ENCODE measurements at regions not wholly inside any gene's neighbourhood (a gene's known extent, or its start where the extent isn't known, plus 50 kb on each side); places are given as distances from the start of the nearest gene placed in this dataset.
"Not testable (repeated sequence)": the region's sequence is repeated elsewhere in the genome, so short reads cannot be mapped to it uniquely, and the experiment has no call there.

DNA sequence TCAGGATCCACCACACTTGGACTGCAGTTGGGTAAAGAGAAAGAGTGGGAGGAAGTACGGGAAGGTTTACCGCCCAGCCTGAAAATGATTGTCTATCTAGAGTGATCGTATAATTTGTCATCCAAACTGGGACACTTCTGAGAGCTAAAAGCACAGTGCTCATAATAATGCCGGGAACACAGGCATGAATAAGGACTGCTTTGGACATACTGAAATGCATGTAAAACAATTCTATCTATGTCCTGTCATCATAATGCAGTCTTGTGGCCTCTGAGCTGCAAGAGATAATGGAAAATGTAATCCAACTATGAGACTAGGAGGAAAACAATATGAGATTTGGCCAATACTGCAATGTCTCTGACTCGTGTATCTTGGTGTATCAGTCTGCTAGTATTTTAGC is 435.5 kb downstream of the SOX11 start:
- DNase-seq = no peak
- no peaks in the 10 kb centered on the region for H3K27me3 ChIP-seq (ENCODE audit: control insufficient read depth, insufficient read depth, low read length)

DNA sequence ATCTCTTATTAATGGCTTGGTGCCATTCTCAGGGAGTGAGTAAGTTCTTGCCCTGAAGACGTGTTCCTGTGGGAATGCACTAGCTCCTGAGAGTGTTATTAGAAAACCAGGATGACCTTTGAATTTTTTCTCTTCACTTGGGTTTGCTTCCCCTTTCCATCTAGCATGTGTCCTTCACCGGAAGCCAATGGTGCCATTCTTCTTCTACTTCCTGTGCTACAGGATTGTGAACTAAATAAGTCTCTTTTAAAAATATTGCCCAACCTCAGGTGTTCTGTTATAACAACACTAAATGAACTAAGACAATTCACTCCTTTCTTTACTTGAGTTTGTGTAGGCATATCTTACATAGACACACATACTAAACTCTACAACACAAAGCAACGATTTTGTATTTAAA is 447.0 kb downstream of the SOX11 start:
- Histone ChIP-seq H3K4me3 (ENCODE audit: insufficient read depth, low read depth, low read length) (no peak overlapping the region), H3K36me3 (replicated peaks; ENCODE audit: control insufficient read depth, insufficient read depth, low read length) (no peaks in the 10 kb centered on the region), H3K27me3 (ENCODE audit: control insufficient read depth, insufficient read depth, low read length) (no peaks in the 10 kb centered on the region)
- DNase-seq = no peak

More for the DNA sequence above, 435.5 kb downstream of the SOX11 start:
- no peak overlapping the region for H3K4me3 ChIP-seq (ENCODE audit: insufficient read depth, low read depth, low read length)
- no peaks in the 10 kb centered on the region for H3K36me3 ChIP-seq (replicated peaks; ENCODE audit: control insufficient read depth, insufficient read depth, low read length)

DNA sequence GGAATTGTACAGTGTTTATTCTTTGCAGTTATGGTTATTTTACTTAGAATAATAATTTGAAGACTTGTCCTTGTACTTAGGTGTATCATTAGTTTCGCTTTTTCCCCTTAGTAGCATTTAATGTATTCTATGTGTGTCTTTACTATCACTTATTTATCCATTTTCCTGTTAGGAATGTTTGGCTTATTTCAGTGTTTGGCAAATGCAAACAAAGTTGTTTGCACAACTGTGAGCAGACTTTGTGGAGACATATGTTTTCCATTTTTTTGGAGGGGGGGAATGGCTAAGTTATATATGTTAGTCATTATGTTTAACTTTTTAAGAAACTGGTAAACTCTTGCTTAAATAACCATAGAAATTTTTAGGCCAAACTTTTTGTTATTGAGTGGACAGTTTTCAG is 447.7 kb downstream of the SOX11 start:
- H3K27me3 ChIP-seq (ENCODE audit: control insufficient read depth, insufficient read depth, low read length) = no peaks in the 10 kb centered on the region
- H3K4me3 ChIP-seq (ENCODE audit: insufficient read depth, low read depth, low read length) = no peak overlapping the region
- DNase-seq = no peak
- H3K36me3 ChIP-seq (replicated peaks; ENCODE audit: control insufficient read depth, insufficient read depth, low read length) = no peaks in the 10 kb centered on the region

DNA sequence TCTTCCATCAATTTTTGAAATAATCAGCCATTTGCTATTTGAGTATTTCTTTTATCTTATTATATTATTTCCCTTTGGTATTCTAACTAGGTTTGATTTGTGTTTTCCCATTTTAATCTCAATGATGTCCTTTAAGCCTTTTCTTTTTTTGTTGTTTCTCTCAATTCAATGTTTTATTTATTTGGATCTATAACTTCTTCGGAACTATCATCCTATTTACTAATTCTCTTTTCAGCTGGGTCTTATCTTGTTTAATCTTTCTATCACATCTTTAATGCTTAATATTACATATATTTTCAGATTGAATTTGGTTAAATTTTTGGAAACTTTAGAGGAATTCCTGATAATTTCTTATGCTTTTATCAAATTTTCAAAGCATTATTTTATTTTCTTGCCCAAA is 448.3 kb downstream of the SOX11 start:
- Histone ChIP-seq H3K27me3 (ENCODE audit: control insufficient read depth, insufficient read depth, low read length) (no peaks in the 10 kb centered on the region), H3K36me3 (replicated peaks; ENCODE audit: control insufficient read depth, insufficient read depth, low read length) (no peaks in the 10 kb centered on the region), H3K4me3 (ENCODE audit: insufficient read depth, low read depth, low read length) (no peak overlapping the region)
- DNase-seq = no peak

DNA sequence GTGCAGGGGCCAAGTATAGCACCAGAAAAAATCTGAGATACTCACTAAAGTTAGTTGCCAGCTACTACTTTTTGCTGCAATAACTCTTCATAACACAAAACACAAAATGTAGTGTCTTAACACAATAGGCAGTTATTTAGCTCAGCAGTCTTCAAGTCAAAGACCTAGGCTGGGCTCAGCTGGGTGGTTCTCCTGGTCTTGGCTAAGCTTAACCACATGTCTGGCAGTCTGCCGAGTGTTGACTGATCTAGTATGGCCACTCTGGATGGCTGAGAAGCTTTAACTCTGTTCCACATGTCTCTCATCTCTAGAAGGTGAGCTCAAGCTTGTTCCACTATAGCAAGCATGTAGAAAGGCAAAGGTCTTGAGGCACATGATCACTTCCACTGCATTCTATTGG is 451.6 kb downstream of the SOX11 start:
- no peak for DNase-seq

DNA sequence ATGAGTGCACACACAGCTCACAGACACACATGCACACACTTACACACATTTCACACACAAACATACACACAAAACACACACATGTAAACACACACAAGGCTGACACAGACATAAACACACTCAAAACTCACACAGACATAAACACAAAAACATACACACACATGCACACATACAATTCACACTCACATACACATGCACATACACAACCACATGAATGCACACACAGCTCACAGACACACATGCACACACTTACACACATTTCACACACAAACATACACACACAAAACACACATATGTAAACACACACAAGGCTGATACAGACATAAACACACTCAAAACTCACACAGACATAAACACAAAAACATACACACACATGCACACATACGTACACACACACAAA is 455.0 kb downstream of the SOX11 start:
- H3K4me3 ChIP-seq (ENCODE audit: insufficient read depth, low read depth, low read length); H3K36me3 ChIP-seq (replicated peaks; ENCODE audit: control insufficient read depth, insufficient read depth, low read length); H3K27me3 ChIP-seq (ENCODE audit: control insufficient read depth, insufficient read depth, low read length); DNase-seq: not testable (repeated sequence)

More for the DNA sequence above, 451.6 kb downstream of the SOX11 start:
- H3K4me3 ChIP-seq (ENCODE audit: insufficient read depth, low read depth, low read length) = no peak overlapping the region
- no peaks in the 10 kb centered on the region for H3K27me3 ChIP-seq (ENCODE audit: control insufficient read depth, insufficient read depth, low read length)
- H3K36me3 ChIP-seq (replicated peaks; ENCODE audit: control insufficient read depth, insufficient read depth, low read length) = no peaks in the 10 kb centered on the region

DNA sequence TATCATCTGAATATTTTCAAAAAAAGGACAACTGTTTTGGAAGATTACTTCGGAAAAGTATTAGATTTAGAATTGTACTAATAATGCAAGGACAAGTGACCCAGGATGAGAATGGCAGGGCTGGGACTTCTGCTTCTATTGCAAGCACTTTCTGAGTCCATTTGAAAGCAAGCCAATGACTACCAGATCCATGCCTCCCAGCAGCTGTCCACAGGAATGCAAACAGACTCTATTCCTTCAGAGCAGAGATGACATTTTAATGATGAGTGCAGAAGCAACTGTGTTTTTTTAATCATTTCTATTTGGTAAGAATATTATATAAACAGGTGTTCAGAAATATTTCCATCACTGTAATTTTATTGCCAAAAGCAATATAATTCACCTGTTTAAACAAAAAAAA is 456.7 kb downstream of the SOX11 start:
- Histone ChIP-seq H3K36me3 (replicated peaks; ENCODE audit: control insufficient read depth, insufficient read depth, low read length) (no peaks in the 10 kb centered on the region), H3K27me3 (ENCODE audit: control insufficient read depth, insufficient read depth, low read length) (no peaks in the 10 kb centered on the region), H3K4me3 (ENCODE audit: insufficient read depth, low read depth, low read length) (no peak overlapping the region)
- DNase-seq = no peak

DNA sequence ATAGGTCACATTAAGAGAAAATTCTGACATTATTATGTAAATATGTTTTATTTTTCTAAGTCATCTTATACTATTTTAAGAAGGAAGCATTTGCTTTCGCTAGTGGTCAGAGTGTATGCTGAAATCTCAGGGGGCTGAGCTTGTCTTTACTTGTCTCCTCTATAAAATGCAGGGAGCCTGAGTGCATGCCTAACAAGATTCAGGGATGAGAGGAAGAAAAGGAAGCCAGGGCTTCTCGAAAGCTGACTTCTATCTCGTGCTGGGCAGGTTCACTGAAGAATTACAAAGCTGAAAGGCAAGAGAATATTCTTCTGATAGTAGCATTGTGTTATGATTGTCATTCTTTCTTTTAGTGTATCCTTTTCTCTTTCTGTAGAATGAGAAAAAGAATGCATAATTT is 467.4 kb downstream of the SOX11 start:
- Histone ChIP-seq H3K36me3 (replicated peaks; ENCODE audit: control insufficient read depth, insufficient read depth, low read length) (no peaks in the 10 kb centered on the region), H3K27me3 (ENCODE audit: control insufficient read depth, insufficient read depth, low read length) (no peaks in the 10 kb centered on the region), H3K4me3 (ENCODE audit: insufficient read depth, low read depth, low read length) (no peak overlapping the region)
- DNase-seq = no peak

DNA sequence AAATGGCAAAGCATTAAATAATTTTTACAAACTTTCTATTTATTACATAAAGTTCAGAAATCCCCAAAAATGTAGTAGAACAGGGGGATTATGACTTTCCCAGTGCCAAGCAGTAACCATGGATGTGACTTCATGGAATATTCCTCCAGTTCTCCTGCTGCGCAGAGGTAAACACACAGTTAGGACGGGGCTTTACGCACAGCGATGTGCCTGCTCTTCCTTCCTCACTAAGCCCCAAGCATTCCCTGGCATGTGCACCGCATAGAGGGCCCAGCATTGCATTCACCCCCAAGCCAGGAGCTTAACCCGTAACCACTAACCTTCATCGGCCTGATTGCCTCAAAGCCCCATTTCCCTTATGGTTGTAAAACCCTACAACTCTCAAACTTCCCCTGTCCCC is 471.7 kb downstream of the SOX11 start:
- H3K36me3 ChIP-seq (replicated peaks; ENCODE audit: control insufficient read depth, insufficient read depth, low read length) = no peaks in the 10 kb centered on the region
- no peaks in the 10 kb centered on the region for H3K27me3 ChIP-seq (ENCODE audit: control insufficient read depth, insufficient read depth, low read length)
- no peak for DNase-seq
- no peak overlapping the region for H3K4me3 ChIP-seq (ENCODE audit: insufficient read depth, low read depth, low read length)

DNA sequence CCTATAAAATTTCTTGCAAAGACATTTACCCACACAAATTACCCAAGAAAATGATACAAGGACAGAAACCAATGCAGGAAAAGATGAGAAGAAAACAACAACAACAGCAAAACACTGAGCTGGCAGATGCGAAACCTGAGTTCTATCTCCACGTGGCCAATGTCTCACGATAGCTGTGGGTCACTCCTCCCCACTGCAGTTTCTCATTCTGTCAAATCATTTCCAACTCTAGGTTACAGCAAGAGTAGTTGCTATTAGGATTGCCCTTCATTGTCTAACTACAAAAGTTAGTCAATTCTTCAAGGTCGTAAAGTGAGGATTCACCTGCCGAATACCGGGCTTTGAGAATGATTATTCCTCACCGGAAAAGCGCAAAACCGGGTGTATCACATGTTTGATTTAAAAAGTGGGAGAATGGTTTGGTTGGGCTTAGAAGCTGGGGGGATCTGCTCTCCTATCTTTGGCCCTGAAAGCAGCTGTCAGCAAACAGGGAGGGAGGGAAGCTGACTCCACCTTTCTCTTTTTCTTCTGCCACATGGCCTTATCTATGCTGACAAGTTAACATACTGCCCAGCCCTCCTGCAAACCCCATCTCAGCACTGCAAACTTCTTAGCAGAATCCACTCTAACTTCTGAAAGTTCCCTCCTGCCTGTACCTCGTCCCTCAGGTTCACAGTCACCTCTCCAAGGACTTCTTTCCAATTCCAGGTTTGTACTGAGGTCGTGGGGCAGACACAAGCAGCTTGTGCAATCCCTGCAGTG is 473.0 kb downstream of the SOX11 start:
- Histone ChIP-seq H3K36me3 (replicated peaks; ENCODE audit: control insufficient read depth, insufficient read depth, low read length) (no peaks in the 10 kb centered on the region), H3K4me3 (ENCODE audit: insufficient read depth, low read depth, low read length) (no peak overlapping the region), H3K27me3 (ENCODE audit: control insufficient read depth, insufficient read depth, low read length) (no peaks in the 10 kb centered on the region)
- no peak for DNase-seq

DNA sequence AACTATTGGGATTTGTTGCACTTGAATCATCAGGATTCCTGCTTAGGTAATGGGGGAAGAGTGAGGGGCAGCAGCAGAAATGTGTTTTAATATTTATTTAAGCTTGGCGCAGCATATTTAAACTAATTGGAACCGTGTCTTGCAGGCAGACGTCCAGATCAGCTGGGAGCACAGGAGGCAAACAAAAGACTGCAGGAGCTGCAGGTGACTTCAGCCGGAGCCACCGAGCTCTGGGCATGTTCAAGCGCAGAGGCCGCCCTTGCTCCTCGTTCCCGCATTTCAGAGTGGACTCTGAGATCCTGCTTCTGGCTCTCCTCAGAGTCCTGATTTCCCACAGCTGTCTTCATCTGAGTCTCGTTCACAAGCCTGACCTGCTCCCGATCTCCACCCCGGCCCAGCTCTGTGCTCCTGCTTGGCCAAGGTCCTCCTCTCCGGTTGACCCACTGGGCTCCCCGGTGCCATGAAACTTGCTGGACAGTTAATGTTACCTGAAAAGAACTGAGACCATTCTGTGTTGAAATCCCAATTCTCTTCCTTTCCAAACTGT is 475.5 kb downstream of the SOX11 start:
- H3K27me3 ChIP-seq (ENCODE audit: control insufficient read depth, insufficient read depth, low read length) = no peaks in the 10 kb centered on the region
- no peak overlapping the region for H3K4me3 ChIP-seq (ENCODE audit: insufficient read depth, low read depth, low read length)
- DNase-seq = no peak
- no peaks in the 10 kb centered on the region for H3K36me3 ChIP-seq (replicated peaks; ENCODE audit: control insufficient read depth, insufficient read depth, low read length)

DNA sequence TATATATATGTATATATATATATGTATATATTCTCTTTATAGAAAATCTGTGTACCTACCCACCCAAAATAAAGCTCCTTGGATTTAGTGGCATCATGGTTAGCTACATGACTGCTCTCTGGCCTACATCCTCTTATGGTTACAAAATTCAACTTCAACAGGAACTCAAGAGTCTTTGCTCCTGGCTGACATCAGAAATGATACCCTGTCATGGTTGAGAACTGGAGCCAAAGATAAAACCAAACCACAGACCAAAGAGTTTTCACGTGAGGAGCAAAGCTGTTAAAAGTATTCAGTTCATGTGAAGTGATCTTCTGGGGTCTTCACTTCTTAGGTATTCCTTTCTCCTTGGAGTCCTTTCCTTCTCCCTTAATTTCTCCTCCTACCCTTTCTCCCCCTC is 476.3 kb downstream of the SOX11 start:
- no peak overlapping the region for H3K4me3 ChIP-seq (ENCODE audit: insufficient read depth, low read depth, low read length)
- no peak for DNase-seq
- no peaks in the 10 kb centered on the region for H3K36me3 ChIP-seq (replicated peaks; ENCODE audit: control insufficient read depth, insufficient read depth, low read length)
- H3K27me3 ChIP-seq (ENCODE audit: control insufficient read depth, insufficient read depth, low read length) = no peaks in the 10 kb centered on the region

DNA sequence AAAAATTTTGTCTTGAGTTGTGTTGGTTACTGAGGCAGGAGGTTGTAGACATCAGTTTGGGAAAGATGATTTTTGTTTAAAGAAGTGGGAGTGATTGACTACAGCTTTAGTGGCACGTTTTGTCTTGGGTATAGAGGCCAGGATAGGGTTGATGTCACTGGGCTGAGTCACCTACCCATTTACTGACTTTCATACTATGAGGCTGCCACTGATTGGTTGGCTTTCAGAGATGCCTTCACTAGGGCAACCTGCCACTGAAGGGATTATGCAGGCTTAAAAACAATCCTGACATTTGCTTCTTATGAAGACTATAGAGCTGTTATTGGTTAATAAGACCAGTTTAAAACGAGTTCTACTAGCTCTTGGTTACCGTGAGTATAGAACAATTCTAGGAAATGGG is 479.1 kb downstream of the SOX11 start:
- Histone ChIP-seq H3K36me3 (replicated peaks; ENCODE audit: control insufficient read depth, insufficient read depth, low read length) (no peaks in the 10 kb centered on the region), H3K4me3 (ENCODE audit: insufficient read depth, low read depth, low read length) (no peak overlapping the region), H3K27me3 (ENCODE audit: control insufficient read depth, insufficient read depth, low read length) (no peaks in the 10 kb centered on the region)
- DNase-seq = no peak

DNA sequence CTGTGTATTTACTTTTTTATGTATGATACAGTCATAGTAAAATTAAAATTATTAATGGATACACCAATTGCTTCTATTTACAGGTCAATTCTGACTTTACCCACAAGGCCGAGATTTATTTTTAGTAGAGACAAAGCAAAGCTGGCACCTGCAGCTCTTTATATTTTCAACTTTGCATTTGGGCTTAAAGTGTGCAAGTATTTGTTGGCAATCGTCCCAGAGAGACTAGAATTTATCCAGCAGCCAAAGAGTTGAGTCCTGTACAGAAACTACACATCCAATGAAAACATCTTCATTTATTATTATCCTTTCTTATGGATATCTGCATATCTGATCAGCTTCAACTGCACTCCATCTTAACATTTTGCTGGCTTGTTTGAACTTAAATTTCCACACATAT is 485.6 kb downstream of the SOX11 start:
- Histone ChIP-seq H3K27me3 (ENCODE audit: control insufficient read depth, insufficient read depth, low read length) (no peaks in the 10 kb centered on the region), H3K4me3 (ENCODE audit: insufficient read depth, low read depth, low read length) (no peak overlapping the region), H3K36me3 (replicated peaks; ENCODE audit: control insufficient read depth, insufficient read depth, low read length) (no peaks in the 10 kb centered on the region)
- no peak for DNase-seq

DNA sequence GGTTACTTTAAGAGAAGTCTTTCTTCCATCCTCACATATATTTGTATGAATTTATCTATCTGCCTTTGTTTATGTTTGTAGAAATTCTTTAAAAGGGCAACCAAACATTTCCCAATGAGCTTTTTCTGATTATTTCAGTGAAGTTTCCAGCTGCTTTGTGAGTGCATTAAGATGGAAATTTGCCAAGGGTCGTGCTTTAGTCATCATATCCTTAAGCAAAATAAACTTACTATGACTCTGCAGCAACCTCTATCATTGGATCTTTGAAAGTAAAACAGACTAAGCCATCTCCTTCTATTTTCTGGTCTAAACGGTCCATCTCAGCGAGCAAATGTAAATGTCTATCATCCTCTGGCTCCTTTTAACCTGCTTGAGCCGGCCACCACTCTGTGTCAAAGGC is 489.3 kb downstream of the SOX11 start:
- Histone ChIP-seq H3K4me3 (ENCODE audit: insufficient read depth, low read depth, low read length) (no peak overlapping the region), H3K27me3 (ENCODE audit: control insufficient read depth, insufficient read depth, low read length) (no peaks in the 10 kb centered on the region), H3K36me3 (replicated peaks; ENCODE audit: control insufficient read depth, insufficient read depth, low read length) (no peaks in the 10 kb centered on the region)
- no peak for DNase-seq

DNA sequence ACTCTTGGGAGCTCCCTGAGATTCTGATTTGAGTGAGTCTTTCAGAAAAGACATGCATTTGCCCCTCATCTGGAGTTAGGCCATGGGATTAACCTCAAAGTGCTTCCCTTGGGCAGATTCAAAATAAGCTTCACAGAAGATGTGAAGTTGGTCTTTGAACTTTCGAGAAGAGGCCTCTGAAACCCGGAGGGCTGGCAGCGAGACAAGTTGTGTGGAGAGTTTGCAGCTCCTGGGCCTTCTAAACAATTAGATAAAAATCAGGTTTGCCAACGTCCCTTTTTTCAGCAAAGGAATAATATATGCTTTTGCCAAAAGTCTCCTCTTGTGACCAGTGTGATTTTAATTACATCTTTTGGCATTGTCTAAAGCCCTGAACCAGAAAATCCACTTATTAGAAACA is 489.7 kb downstream of the SOX11 start:
- Histone ChIP-seq H3K4me3 (ENCODE audit: insufficient read depth, low read depth, low read length) (no peak overlapping the region), H3K36me3 (replicated peaks; ENCODE audit: control insufficient read depth, insufficient read depth, low read length) (no peaks in the 10 kb centered on the region), H3K27me3 (ENCODE audit: control insufficient read depth, insufficient read depth, low read length) (no peaks in the 10 kb centered on the region)
- DNase-seq = no peak
